ENCODE measurements at regions not wholly inside any gene's neighbourhood (a gene's known extent, or its start where the extent isn't known, plus 50 kb on each side); places are given as distances from the start of the nearest gene placed in this dataset.

DNA sequence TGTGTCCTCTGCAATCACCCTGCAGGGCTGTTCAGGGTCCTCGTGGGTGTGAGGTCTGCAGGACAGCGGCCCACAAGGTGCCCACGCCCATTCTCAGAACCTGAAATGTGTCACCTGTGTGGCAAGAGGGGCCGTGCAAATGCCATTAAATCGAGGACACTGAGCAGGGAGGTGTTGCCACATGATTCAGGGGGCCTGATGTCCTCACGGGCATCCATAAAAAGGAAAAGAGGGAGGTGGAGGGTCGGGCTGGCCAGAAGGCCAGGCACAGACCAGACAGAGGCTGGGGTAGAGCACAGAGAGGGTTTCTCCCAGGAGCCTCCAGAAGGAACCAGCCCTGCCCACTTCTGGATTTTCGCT lies 239.6 kb downstream of the ERMARD start:
- DNase-seq (ENCODE audit: low read depth), result no peak
- no peak overlapping the region for H3K4me3 ChIP-seq (ENCODE audit: control insufficient read depth, low read depth, low read length)
- no peak for TF ChIP-seq CTCF (IDR thresholded peaks at IDR 0.05; ENCODE audit: control insufficient read depth, insufficient read depth, low read depth, low read length, missing control alignments)

DNA sequence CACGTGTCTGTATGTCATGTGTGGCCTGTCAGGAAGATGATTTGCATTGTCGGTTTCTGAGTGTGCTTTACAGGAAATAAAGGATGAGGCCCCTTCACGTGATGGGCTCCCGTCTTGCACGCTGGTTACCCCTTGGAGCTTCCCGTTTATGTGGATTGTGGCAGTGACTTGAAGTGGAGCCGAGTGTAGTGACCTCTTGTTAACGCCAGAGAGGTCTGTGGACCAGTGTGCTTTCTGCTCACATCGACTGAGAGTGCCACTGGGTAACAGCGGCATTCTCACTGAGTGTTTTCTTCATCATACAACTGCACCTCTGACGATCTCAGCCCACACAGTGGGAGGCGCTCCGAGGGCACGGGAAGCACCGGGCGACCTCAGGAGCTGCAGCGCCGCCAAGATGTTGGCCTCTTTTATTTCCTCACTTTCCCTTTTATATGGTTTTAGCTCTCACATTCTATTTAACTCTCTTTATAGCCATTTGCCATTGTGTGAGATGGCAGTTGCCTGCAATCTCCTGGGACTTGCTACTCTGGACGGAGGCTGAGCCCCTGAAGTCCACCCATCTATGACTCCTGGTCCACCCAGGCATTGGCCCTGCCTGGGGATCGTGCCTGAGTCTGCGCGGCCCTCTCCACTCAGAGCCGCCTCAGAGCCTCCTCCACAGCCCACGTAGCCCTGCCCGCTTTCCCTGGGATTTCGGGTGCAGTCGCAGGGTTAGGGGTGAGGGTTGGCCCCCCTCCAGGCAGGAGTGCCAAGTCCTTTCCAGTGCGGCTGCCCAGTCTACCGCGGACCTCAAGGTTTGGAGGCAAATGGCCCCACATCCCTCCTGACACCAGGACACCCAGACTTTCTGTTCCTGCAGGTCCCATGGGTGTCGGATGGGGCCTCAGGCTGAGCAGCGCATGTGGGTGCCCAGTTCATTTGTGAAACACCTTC lies 238.9 kb downstream of the ERMARD start:
- no peak for TF ChIP-seq CTCF (IDR thresholded peaks at IDR 0.05; ENCODE audit: control insufficient read depth, insufficient read depth, low read depth, low read length, missing control alignments)
- H3K4me3 ChIP-seq (ENCODE audit: control insufficient read depth, low read depth, low read length), result no peak overlapping the region
- DNase-seq (ENCODE audit: low read depth), result no peak

- no peak for TF ChIP-seq CTCF (IDR thresholded peaks at IDR 0.05; ENCODE audit: control insufficient read depth, insufficient read depth, low read depth, low read length, missing control alignments)
- H3K4me3 ChIP-seq (ENCODE audit: control insufficient read depth, low read depth, low read length), result no peak overlapping the region
- DNase-seq (ENCODE audit: low read depth), result no peak
Measured at GRCh38 chr6:169989594-169989993, 238.2 kb downstream of the ERMARD start.

GRCh38 chr6:169988769-169989550 lies 237.5 kb downstream of the ERMARD start:
- H3K4me3 ChIP-seq (ENCODE audit: control insufficient read depth, low read depth, low read length), result no peak overlapping the region
- no peak for TF ChIP-seq CTCF (IDR thresholded peaks at IDR 0.05; ENCODE audit: control insufficient read depth, insufficient read depth, low read depth, low read length, missing control alignments)
- no peak for DNase-seq (ENCODE audit: low read depth)

GRCh38 chr6:169986848-169987498 lies 235.6 kb downstream of the ERMARD start:
- no peak overlapping the region for H3K4me3 ChIP-seq (ENCODE audit: control insufficient read depth, low read depth, low read length)
- DNase-seq (ENCODE audit: low read depth), result no peak
- no peak for TF ChIP-seq CTCF (IDR thresholded peaks at IDR 0.05; ENCODE audit: control insufficient read depth, insufficient read depth, low read depth, low read length, missing control alignments)

DNA sequence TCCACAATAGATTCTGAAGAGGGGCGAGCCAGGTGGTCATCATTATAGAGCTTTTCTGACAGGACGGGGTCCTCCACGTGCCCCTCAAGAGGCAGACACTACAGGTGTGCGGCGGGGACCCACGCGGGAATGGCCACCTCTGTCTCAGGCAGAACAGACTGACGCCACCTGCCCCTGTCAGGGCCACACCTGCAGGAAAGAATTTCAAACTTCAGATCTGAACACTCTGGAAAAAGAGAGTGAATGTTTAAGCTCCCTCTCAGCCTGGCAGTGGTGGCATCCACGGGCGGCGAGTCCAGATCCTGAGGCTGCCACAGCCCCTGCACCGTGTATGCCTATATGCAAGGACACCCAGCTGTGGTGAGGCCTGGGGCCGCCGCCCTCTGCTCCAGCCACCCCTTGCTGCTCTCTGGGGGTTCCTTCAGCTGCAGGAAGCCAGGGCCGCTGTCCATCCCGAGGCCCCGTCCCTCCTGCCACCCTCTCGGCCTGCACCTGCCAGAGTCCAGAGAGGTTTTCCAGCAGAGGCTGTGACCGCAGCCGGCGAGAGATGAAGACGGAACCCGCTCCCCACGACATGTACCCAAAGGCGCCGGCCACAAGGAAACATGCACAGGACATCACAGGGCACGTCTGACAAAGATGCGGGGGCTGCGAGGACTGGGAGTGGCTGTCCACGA lies 234.9 kb downstream of the ERMARD start:
- no peak for TF ChIP-seq CTCF (IDR thresholded peaks at IDR 0.05; ENCODE audit: control insufficient read depth, insufficient read depth, low read depth, low read length, missing control alignments)
- no peak overlapping the region for H3K4me3 ChIP-seq (ENCODE audit: control insufficient read depth, low read depth, low read length)
- DNase-seq (ENCODE audit: low read depth), result no peak
